Endothelial cell of umbilical vein (primary cell): ENCODE measurements at regions not wholly inside any gene's neighbourhood (a gene's known extent, or its start where the extent isn't known, plus 50 kb on each side); places are given as distances from the start of the nearest gene placed in this dataset.

Source experiments
- BruUV-seq: library from RNA; stranded (reverse); fragments of 400-500 nt; replicated peaks from 2 replicates; lab custom pipeline; 2021; lab: Mats Ljungman, UMichigan
- CTCF ChIA-PET: fragments of 300-600, 350-600 bp; sonication (Branson Sonifier 250); formaldehyde crosslinking; loops from one replicate; lab custom pipeline; 2021; ENCODE audit warnings: antibody characterized with exemption, inconsistent platforms; lab: Charles Lee
- POLR2A ChIA-PET: fragments of 300-600, 350-600 bp; sonication (Branson Sonifier 250); formaldehyde crosslinking; loops from one replicate; lab custom pipeline; 2021; ENCODE audit warnings: antibody characterized with exemption, inconsistent platforms; lab: Charles Lee
- DNase-seq: peaks from one replicate; pipeline ENCODE4 v3.0.0-alpha.2; 2011; ENCODE audit warnings: low read depth, low spot score
- FAIRE-seq: peaks from 2 replicates; lab custom pipeline; 2011; peaks lifted over from hg19 to GRCh38; lab: Jason Lieb, UNC
- H2AFZ ChIP-seq: 2 replicates; pipeline ENCODE4 v1.6.0; 2012; ENCODE audit warnings: low read depth, low read length, control low read depth, inconsistent platforms
- H3K27ac ChIP-seq: 2 replicates; pipeline ENCODE4 v1.5.1; 2011; ENCODE audit warnings: low read depth, mild to moderate bottlenecking, control low read depth, low read length, moderate library complexity; ENCODE audit not compliant: insufficient read depth
- H3K27me3 ChIP-seq, 2 experiments: 2 replicates each; pipeline versions ENCODE4 v1.6.0 to v1.6.1; 2011; ENCODE audit warnings: low read length in 2 of 2, mixed read lengths in 1 of 2; ENCODE audit not compliant: control insufficient read depth in 2 of 2, insufficient read depth in 2 of 2
- H3K36me3 ChIP-seq, 2 experiments: 2 replicates in 1 of 2; 3 replicates in 1 of 2; pipeline ENCODE4 v1.5.1; 2011; ENCODE audit warnings: low read length in 2 of 2, mild to moderate bottlenecking in 1 of 2, moderate library complexity in 1 of 2; ENCODE audit not compliant: control insufficient read depth in 2 of 2, insufficient read depth in 2 of 2; ENCODE audit errors: extremely low read depth in 1 of 2
- H3K4me1 ChIP-seq: 3 replicates; pipeline ENCODE4 v1.5.1; 2011; ENCODE audit warnings: mild to moderate bottlenecking, low read length; ENCODE audit not compliant: control insufficient read depth, insufficient read depth; ENCODE audit errors: extremely low read depth
- H3K4me2 ChIP-seq: 2 replicates; pipeline ENCODE4 v1.6.1; 2011; ENCODE audit warnings: low read length, control low read depth, mixed read lengths; ENCODE audit not compliant: insufficient read depth
- H3K4me3 ChIP-seq, 3 experiments: fragments of 200-600 bp in 1 of 3; sonication (generic), shearing (Covaris generic) in 1 of 3; replicated peaks in 1 of 3; 2 replicates each; pipeline ENCODE4 v1.5.1; 2011 to 2016; ENCODE audit warnings: control low read depth in 3 of 3, low read length in 3 of 3, mild to moderate bottlenecking in 2 of 3, inconsistent platforms in 1 of 3, low read depth in 1 of 3, moderate library complexity in 1 of 3; ENCODE audit not compliant: insufficient read depth in 1 of 3
- H3K79me2 ChIP-seq: 2 replicates; pipeline ENCODE4 v1.6.0; 2012; ENCODE audit warnings: low read length, inconsistent platforms; ENCODE audit not compliant: control insufficient read depth, insufficient read depth
- H3K9ac ChIP-seq: replicated peaks from 2 replicates; pipeline ENCODE3; 2011; ENCODE audit warnings: low read length, control low read depth; ENCODE audit not compliant: insufficient read depth; ENCODE audit errors: extremely low read depth
- H3K9me1 ChIP-seq: replicated peaks from 3 replicates; pipeline ENCODE4 v1.6.0; 2011; ENCODE audit warnings: mild to moderate bottlenecking, low read length; ENCODE audit not compliant: control insufficient read depth, insufficient read depth; ENCODE audit errors: extremely low read depth
- H3K9me3 ChIP-seq: replicated peaks from 2 replicates; pipeline ENCODE4 v1.5.1; 2012; ENCODE audit warnings: low read length, inconsistent platforms; ENCODE audit not compliant: control insufficient read depth, insufficient read depth
- H4K20me1 ChIP-seq: replicated peaks from 2 replicates; pipeline ENCODE3; 2011; ENCODE audit warnings: mild to moderate bottlenecking, low read length; ENCODE audit not compliant: control insufficient read depth, insufficient read depth; ENCODE audit errors: extremely low read depth
- CTCF ChIP-seq, 2 donors: IDR thresholded peaks; 1 replicate in 1 of 2; 2 replicates in 1 of 2; pipeline ENCODE4 v1.5.1; 2011; ENCODE audit warnings: low read length in 2 of 2, mild to moderate bottlenecking in 2 of 2, moderate library complexity in 2 of 2, control low read depth in 1 of 2, inconsistent platforms in 1 of 2, low read depth in 1 of 2; ENCODE audit not compliant: insufficient read depth in 1 of 2; ENCODE audit errors: extremely low read depth in 1 of 2
- EZH2 ChIP-seq: IDR thresholded peaks from 2 replicates; pipeline ENCODE4 v1.6.1; 2012; ENCODE audit warnings: borderline replicate concordance, low read depth, mild to moderate bottlenecking, moderate library complexity, low read length, inconsistent platforms; ENCODE audit not compliant: severe bottlenecking
- JUN ChIP-seq: IDR thresholded peaks from 2 replicates; pipeline ENCODE4 v1.6.1; 2011; ENCODE audit warnings: borderline replicate concordance, low read depth; ENCODE audit not compliant: insufficient read length, insufficient read depth
- MAX ChIP-seq: IDR thresholded peaks from 2 replicates; pipeline ENCODE4 v1.6.1; 2011; ENCODE audit not compliant: insufficient read depth, insufficient read length
- MYC ChIP-seq: IDR thresholded peaks from one replicate; pipeline ENCODE4 v1.6.1; 2011; ENCODE audit warnings: mild to moderate bottlenecking, low read depth, low read length
- POLR2A ChIP-seq: IDR thresholded peaks from 2 replicates; pipeline ENCODE4 v1.6.1; 2012; ENCODE audit warnings: low read depth, mild to moderate bottlenecking, control low read depth, low read length
- POLR2AphosphoS5 ChIP-seq: IDR thresholded peaks from 2 replicates; pipeline ENCODE4 v1.6.1; 2012; ENCODE audit warnings: low read depth, mild to moderate bottlenecking, control low read depth, low read length, moderate library complexity; ENCODE audit not compliant: insufficient read depth
- dilution Hi-C: fragments of 300-500 bp; cut with MboI; formaldehyde crosslinking; loops from one replicate; pipeline ENCODE4 v1.15.0; 2019; ENCODE audit warnings: low sequenced_read_pairs; ENCODE audit not compliant: extremely low pct_ligation_motif_present
- intact Hi-C: fragments of 100-400 bp; cut with micrococcal nuclease; formaldehyde crosslinking; loops from one replicate; pipeline ENCODE4 v1.10.0; 2022

DNA sequence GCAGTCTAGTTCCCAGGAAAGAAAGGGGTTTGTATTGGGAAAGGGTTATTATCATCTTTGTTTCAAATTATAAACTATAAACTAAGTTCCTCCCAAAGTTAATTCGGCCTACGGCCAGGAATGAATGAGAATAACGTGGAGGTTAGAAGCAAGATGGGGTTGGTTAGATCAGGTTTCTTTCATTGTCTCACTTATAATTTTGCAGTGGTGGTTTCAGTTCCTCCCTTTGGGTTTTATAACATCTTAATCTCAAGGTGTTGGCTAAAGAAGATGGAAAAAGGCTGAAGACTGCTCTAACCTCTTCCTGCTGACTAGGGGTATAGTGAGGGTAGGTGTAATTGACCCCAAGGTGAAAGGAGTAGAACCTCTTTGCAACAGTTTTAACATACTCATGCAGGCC, 1050.7 kb downstream of the OTOL1 start:
- no peak for DNase-seq
- no peak overlapping the region for H3K4me3 ChIP-seq
- intact Hi-C loops: no loop called here
- no TSS peak for BruUV-seq
- H3K27ac ChIP-seq: no peak overlapping the region
- TF ChIP-seq EZH2: no peak
- no peak for TF ChIP-seq MAX
- no peak for TF ChIP-seq JUN
- H3K79me2 ChIP-seq: no peaks in the 10 kb centered on the region
- H3K9me3 ChIP-seq: peaks cover 2% of the 10 kb centered on the region
- H3K9me1 ChIP-seq: no peaks in the 10 kb centered on the region
- H4K20me1 ChIP-seq: no peaks in the 10 kb centered on the region
- dilution Hi-C loops: no loop called here
- H3K9ac ChIP-seq: no peak overlapping the region
- H3K27me3 ChIP-seq: no peaks in the 10 kb centered on the region
- ChIA-PET POLR2A (no interaction called here), CTCF (no interaction called here)
- FAIRE-seq: no peak
- H3K4me1 ChIP-seq: no peaks in the 10 kb centered on the region
- H2AFZ ChIP-seq: no peak overlapping the region
- H3K4me2 ChIP-seq: no peak overlapping the region
- H3K36me3 ChIP-seq: no peaks in the 10 kb centered on the region

DNA sequence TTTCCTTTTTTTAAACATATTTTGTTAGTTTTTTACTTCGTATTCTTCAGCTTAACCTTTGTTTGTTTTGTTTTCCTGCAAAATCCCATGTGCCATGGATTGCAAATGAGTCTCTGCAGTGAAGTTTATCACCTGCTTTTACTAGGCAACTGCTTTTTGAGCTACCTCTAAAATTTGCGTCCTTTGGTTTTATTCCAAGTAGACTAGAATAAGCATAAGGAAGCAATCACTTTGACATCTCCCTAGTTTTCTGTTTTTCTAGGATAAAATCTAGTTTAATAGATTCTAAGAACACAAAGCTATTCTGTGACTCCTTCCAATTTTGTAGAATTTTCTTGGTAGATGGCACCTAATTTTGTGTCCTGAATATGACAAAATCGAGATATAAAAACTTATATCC, 1059.2 kb downstream of the OTOL1 start:
- Histone ChIP-seq H3K36me3 (no peaks in the 10 kb centered on the region), H3K9me3 (no peaks in the 10 kb centered on the region), H3K4me2 (no peak overlapping the region), H3K27me3 (no peaks in the 10 kb centered on the region), H3K4me3 (no peak overlapping the region), H3K9me1 (no peaks in the 10 kb centered on the region), H3K9ac (no peak overlapping the region), H3K79me2 (no peaks in the 10 kb centered on the region), H3K4me1 (no peaks in the 10 kb centered on the region), H2AFZ (no peak overlapping the region), H4K20me1 (no peaks in the 10 kb centered on the region), H3K27ac (no peak overlapping the region)
- intact Hi-C loops (no loop called here), dilution Hi-C loops (no loop called here)
- POLR2A ChIA-PET: no interaction called here
- DNase-seq (no peak), FAIRE-seq (no peak)
- BruUV-seq: no TSS peak
- CTCF ChIA-PET: no interaction called here
- TF ChIP-seq JUN (no peak), EZH2 (no peak), POLR2AphosphoS5 (no peak), MYC (no peak), CTCF (IDR thresholded peaks at IDR 0.05; ENCODE audit: extremely low read depth in 1 of 2, insufficient read depth in 1 of 2, low read depth in 1 of 2, low read length in 2 of 2) (no peak), POLR2A (no peak)
